Adrenal gland (tissue), 9 donors: ENCODE measurements at regions not wholly inside any gene's neighbourhood (a gene's known extent, or its start where the extent isn't known, plus 50 kb on each side); places are given as distances from the start of the nearest gene placed in this dataset.

Experiments
- DNase-seq, 7 donors: peaks; one replicate each; pipeline ENCODE4 v3.0.0-alpha.2; 2019 to 2020
- H3K27ac ChIP-seq, 5 donors: fragments of 200-600 bp; sonication (generic) in 4 of 5; 1 replicate in 3 of 5; 2 replicates in 2 of 5; pipeline versions ENCODE4 v1.5.1 to v1.8.0; 2016 to 2020; ENCODE audit warnings: mild to moderate bottlenecking in 1 of 5
- H3K27me3 ChIP-seq: fragments of 200-600 bp; 2 replicates; pipeline ENCODE4 v1.8.0; 2021
- H3K36me3 ChIP-seq, 2 donors: fragments of 200-600 bp; replicated peaks in 1 of 2; 1 replicate in 1 of 2; 2 replicates in 1 of 2; pipeline versions ENCODE4 v1.5.1 to v1.8.0; 2018 to 2022
- H3K4me1 ChIP-seq, 2 donors: fragments of 200-600 bp; replicated peaks in 1 of 2; 1 replicate in 1 of 2; 2 replicates in 1 of 2; pipeline versions ENCODE4 v1.5.1 to v1.8.0; 2018 to 2021
- H3K4me3 ChIP-seq, 4 donors: fragments of 200-600 bp; sonication (generic) in 3 of 4; one replicate each; pipeline ENCODE4 v1.5.1; 2016 to 2018
- H3K9me3 ChIP-seq, 3 donors: fragments of 200-600 bp; sonication (generic) in 1 of 3; replicated peaks in 1 of 3; 1 replicate in 2 of 3; 2 replicates in 1 of 3; pipeline versions ENCODE4 v1.5.1 to v1.8.0; 2016 to 2021
- CTCF ChIP-seq, 6 experiments: fragments of 450-650 bp in 4 of 6; fragments of 200-600 bp in 2 of 6; sonication (generic) in 1 of 6; IDR thresholded peaks; 1 replicate in 5 of 6; 2 replicates in 1 of 6; pipeline versions ENCODE4 v1.5.1 to v1.8.0; 2016 to 2021; ENCODE audit warnings: antibody characterized with exemption in 6 of 6, mild to moderate bottlenecking in 2 of 6, moderate library complexity in 1 of 6
- POLR2A ChIP-seq, 2 donors: fragments of 450-650 bp; IDR thresholded peaks; one replicate each; pipeline ENCODE4 v1.6.1; 2017; ENCODE audit warnings: antibody characterized with exemption in 2 of 2, mild to moderate bottlenecking in 2 of 2, moderate library complexity in 1 of 2
- WGBS, 4 donors: extraction: QIAGEN DNeasy Blood & Tissue Kit in 2 of 4; methylation state at CpG; one replicate each; pipeline versions ENCODE4 v1.1.5 to v1.1.7; 2013 to 2017; 5-methylcytosine and 5-hydroxymethylcytosine counted together
- intact Hi-C, 2 donors: fragments of 100-400 bp; cut with DNase I; formaldehyde crosslinking; loops; one replicate each; pipeline versions ENCODE4 v1.14.1 to v1.15.0; 2022 to 2023
- donor health status: healthy with polysubstance abuse.
- donor health status: Bipolar disorder and iron deficiency.
- donor health status: DM: yes; HTN: yes; CAD: no.
- donor health status: DM: no; HTN: no; CAD: no.
- donor health status: DM: no; HTN: no; CAD: no.

- 42 to 70% (median 58%) methylated on average over 1 of the region's 1 CpG for WGBS, 4 donors
- intact Hi-C loops: no loop called here
- Histone ChIP-seq H3K27me3 (no peaks in the 10 kb centered on the region), H3K27ac (no peak overlapping the region), H3K4me3 (no peak overlapping the region), H3K36me3 (no peaks in the 10 kb centered on the region), H3K9me3 (no peaks in the 10 kb centered on the region), H3K4me1 (no peaks in the 10 kb centered on the region)
- TF ChIP-seq POLR2A (IDR thresholded peaks at IDR 0.05) (no peak), CTCF (IDR thresholded peaks at IDR 0.05) (no peak)
- DNase-seq: no peak
Observed at GRCh38 chr11:90531001-90531400, 308.2 kb upstream of the CHORDC1 start.

GRCh38 chr11:90525962-90526361 lies 303.1 kb upstream of the CHORDC1 start:
- Histone ChIP-seq H3K27ac (no peak overlapping the region), H3K9me3 (no peaks in the 10 kb centered on the region), H3K27me3 (no peaks in the 10 kb centered on the region), H3K4me1 (no peaks in the 10 kb centered on the region), H3K4me3 (no peak overlapping the region), H3K36me3 (no peaks in the 10 kb centered on the region)
- TF ChIP-seq CTCF (IDR thresholded peaks at IDR 0.05): no peak
- no peak for TF ChIP-seq POLR2A (IDR thresholded peaks at IDR 0.05)
- intact Hi-C loops: no loop called here
- DNase-seq: no peak
- WGBS, 4 donors: 86 to 98% (median 89%) methylated on average over 1 of the region's 1 CpG

GRCh38 chr11:90512846-90513245 lies 290.0 kb upstream of the CHORDC1 start:
- intact Hi-C loops: no loop called here
- Histone ChIP-seq H3K36me3 (no peaks in the 10 kb centered on the region), H3K27ac (no peak overlapping the region), H3K27me3 (no peaks in the 10 kb centered on the region), H3K4me1 (no peaks in the 10 kb centered on the region), H3K9me3 (no peaks in the 10 kb centered on the region), H3K4me3 (no peak overlapping the region)
- TF ChIP-seq POLR2A (IDR thresholded peaks at IDR 0.05) (no peak), CTCF (IDR thresholded peaks at IDR 0.05) (no peak)
- no peak for DNase-seq

- H3K4me3 ChIP-seq: no peak overlapping the region
- no peak overlapping the region for H3K27ac ChIP-seq
- no peaks in the 10 kb centered on the region for H3K9me3 ChIP-seq
- H3K36me3 ChIP-seq: no peaks in the 10 kb centered on the region
- no peak for DNase-seq
- intact Hi-C loops: no loop called here
- 79 to 87% (median 81%) methylated on average over 5 of the region's 5 CpGs for WGBS, 4 donors
- no peaks in the 10 kb centered on the region for H3K4me1 ChIP-seq
- H3K27me3 ChIP-seq: no peaks in the 10 kb centered on the region
- no peak for TF ChIP-seq POLR2A (IDR thresholded peaks at IDR 0.05)
Observed at GRCh38 chr11:90510839-90511238, 288.0 kb upstream of the CHORDC1 start.

- Histone ChIP-seq H3K27me3 (no peaks in the 10 kb centered on the region), H3K4me1 (no peaks in the 10 kb centered on the region), H3K9me3 (no peaks in the 10 kb centered on the region), H3K4me3 (no peak overlapping the region), H3K36me3 (no peaks in the 10 kb centered on the region), H3K27ac (no peak overlapping the region)
- intact Hi-C loops: no loop called here
- DNase-seq: no peak
- WGBS, 4 donors: 65 to 75% (median 70%) methylated on average over 5 of the region's 5 CpGs
- TF ChIP-seq CTCF (IDR thresholded peaks at IDR 0.05) (no peak), POLR2A (IDR thresholded peaks at IDR 0.05) (no peak)
Observed at GRCh38 chr11:90500922-90501568, 278.2 kb upstream of the CHORDC1 start.
